OCI-LY3 (cell line): ENCODE measurements at regions not wholly inside any gene's neighbourhood (a gene's known extent, or its start where the extent isn't known, plus 50 kb on each side); places are given as distances from the start of the nearest gene placed in this dataset.

Experiments
- H2AFZ ChIP-seq: fragments of 200-600, 300-600 bp; shearing (Covaris generic); 2 replicates; pipeline ENCODE4 v1.6.0; 2014; ENCODE audit warnings: antibody characterized with exemption, low read depth, low read length
- H3K27ac ChIP-seq: fragments of 200-600, 300-600 bp; sonication (generic); 2 replicates; pipeline ENCODE4 v1.5.1; 2014; ENCODE audit warnings: mild to moderate bottlenecking, low read length, moderate library complexity, mixed read lengths
- H3K27me3 ChIP-seq: fragments of 200-600, 300-600 bp; sonication (generic); 2 replicates; pipeline ENCODE4 v1.6.1; 2014; ENCODE audit warnings: low read depth, low read length, mixed read lengths
- H3K36me3 ChIP-seq: fragments of 200-600, 300-600 bp; sonication (generic); replicated peaks from 2 replicates; pipeline ENCODE3; 2014; ENCODE audit warnings: low read depth, low read length, mixed read lengths
- H3K4me1 ChIP-seq: fragments of 300-600, 200-600 bp; sonication (generic); 2 replicates; pipeline ENCODE4 v1.6.1; 2014; ENCODE audit warnings: low read length, mixed read lengths
- H3K4me2 ChIP-seq: fragments of 200-600, 300-600 bp; sonication (generic); 2 replicates; pipeline ENCODE4 v1.6.1; 2014; ENCODE audit warnings: low read length, mixed read lengths
- H3K4me3 ChIP-seq: fragments of 300-600, 200-600 bp; sonication (generic); 2 replicates; pipeline ENCODE4 v1.5.1; 2014; ENCODE audit warnings: antibody characterized with exemption, mild to moderate bottlenecking, low read length, moderate library complexity
- H3K79me2 ChIP-seq: fragments of 300-600, 200-600 bp; shearing (Covaris generic); 2 replicates; pipeline ENCODE4 v1.6.1; 2014; ENCODE audit warnings: mild to moderate bottlenecking, low read length, mixed read lengths
- H3K9ac ChIP-seq: fragments of 300-600, 200-600 bp; shearing (Covaris generic); 2 replicates; pipeline ENCODE4 v1.6.0; 2014; ENCODE audit warnings: mild to moderate bottlenecking, low read length, moderate library complexity
- H3K9me3 ChIP-seq: fragments of 200-600, 300-600 bp; shearing (Covaris generic); 2 replicates; pipeline ENCODE4 v1.6.1; 2014; ENCODE audit warnings: low read length, mixed read lengths; ENCODE audit not compliant: insufficient read depth
- H4K20me1 ChIP-seq: fragments of 200-600, 300-600 bp; sonication (generic); 2 replicates; pipeline ENCODE4 v1.6.1; 2016; ENCODE audit warnings: low read length, mixed read lengths; ENCODE audit not compliant: insufficient read depth
- CTCF ChIP-seq: fragments of 200-600, 300-600 bp; sonication (generic); IDR thresholded peaks from 2 replicates; pipeline ENCODE4 v1.5.1; 2014; ENCODE audit warnings: antibody characterized with exemption, low read length, low read depth
- EZH2phosphoT487 ChIP-seq: fragments of 200-600 bp; shearing (Covaris generic); IDR thresholded peaks from 2 replicates; pipeline ENCODE4 v1.6.1; 2018; ENCODE audit warnings: antibody characterized with exemption, mixed run types, low read depth

GRCh38 chr5:51974834-51975233 is 591.6 kb downstream of the ISL1 start:
- H2AFZ ChIP-seq: no peak overlapping the region
- H3K9ac ChIP-seq: no peak overlapping the region
- H3K27ac ChIP-seq: no peak overlapping the region
- no peaks in the 10 kb centered on the region for H3K79me2 ChIP-seq
- no peaks in the 10 kb centered on the region for H3K4me1 ChIP-seq
- H3K4me2 ChIP-seq: no peak overlapping the region
- no peaks in the 10 kb centered on the region for H3K36me3 ChIP-seq
- no peaks in the 10 kb centered on the region for H3K27me3 ChIP-seq
- no peaks in the 10 kb centered on the region for H3K9me3 ChIP-seq
- no peak overlapping the region for H3K4me3 ChIP-seq
- no peak for TF ChIP-seq EZH2phosphoT487
- no peak for TF ChIP-seq CTCF
- no peaks in the 10 kb centered on the region for H4K20me1 ChIP-seq

- Histone ChIP-seq H2AFZ (no peak overlapping the region), H3K79me2 (no peaks in the 10 kb centered on the region), H3K9me3 (no peaks in the 10 kb centered on the region), H4K20me1 (no peaks in the 10 kb centered on the region), H3K4me3 (no peak overlapping the region), H3K4me1 (no peaks in the 10 kb centered on the region), H3K27me3 (no peaks in the 10 kb centered on the region), H3K36me3 (no peaks in the 10 kb centered on the region), H3K9ac (no peak overlapping the region), H3K4me2 (no peak overlapping the region), H3K27ac (no peak overlapping the region)
- TF ChIP-seq EZH2phosphoT487 (no peak), CTCF (no peak)
Measured at GRCh38 chr5:51977014-51977413, 593.8 kb downstream of the ISL1 start.

DNA sequence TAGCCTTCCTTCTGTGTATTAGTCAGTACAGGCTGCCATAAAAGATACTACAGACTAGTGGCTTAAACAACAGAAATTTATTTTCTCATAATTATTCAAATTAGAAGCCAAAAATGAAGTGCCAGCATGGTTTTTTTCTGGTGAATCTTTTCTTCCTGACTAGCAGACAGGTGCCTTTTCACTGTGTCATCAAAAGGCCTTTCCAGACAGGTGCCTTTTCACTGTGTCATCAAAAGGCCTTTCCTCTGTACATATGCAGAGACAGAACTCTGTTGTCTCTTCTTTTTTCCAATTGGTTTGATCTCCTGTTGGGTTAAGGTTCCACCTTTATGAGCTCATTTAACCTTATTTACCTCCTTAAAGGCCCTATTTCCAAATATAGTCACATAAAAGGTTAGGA is 599.9 kb downstream of the ISL1 start:
- no peaks in the 10 kb centered on the region for H4K20me1 ChIP-seq
- H3K4me3 ChIP-seq: no peak overlapping the region
- no peak overlapping the region for H2AFZ ChIP-seq
- no peaks in the 10 kb centered on the region for H3K27me3 ChIP-seq
- no peaks in the 10 kb centered on the region for H3K36me3 ChIP-seq
- no peak overlapping the region for H3K9ac ChIP-seq
- TF ChIP-seq CTCF (no peak), EZH2phosphoT487 (no peak)
- no peak overlapping the region for H3K27ac ChIP-seq
- no peaks in the 10 kb centered on the region for H3K79me2 ChIP-seq
- H3K9me3 ChIP-seq: no peaks in the 10 kb centered on the region
- no peaks in the 10 kb centered on the region for H3K4me1 ChIP-seq
- H3K4me2 ChIP-seq: no peak overlapping the region

DNA sequence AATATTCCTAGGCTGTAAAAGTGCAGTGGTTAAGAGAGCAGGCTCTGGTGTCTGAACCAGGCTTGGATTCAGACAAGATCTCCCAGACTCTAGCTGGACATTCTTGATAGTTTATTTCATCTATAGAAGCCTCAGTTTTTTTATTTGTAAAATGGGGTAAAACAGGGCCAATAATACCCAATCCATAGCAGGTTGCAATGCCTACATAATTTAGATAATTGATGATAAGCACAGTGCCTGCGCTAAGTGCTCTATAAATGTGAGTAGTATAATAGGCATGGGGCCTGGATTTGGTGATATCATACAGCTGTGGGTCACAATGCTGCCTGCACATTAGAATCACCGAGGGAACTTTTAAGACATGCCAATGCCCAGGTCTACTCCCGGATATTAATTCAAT is 603.5 kb downstream of the ISL1 start:
- no peaks in the 10 kb centered on the region for H3K27me3 ChIP-seq
- H3K9me3 ChIP-seq: no peaks in the 10 kb centered on the region
- no peak overlapping the region for H3K4me3 ChIP-seq
- H3K36me3 ChIP-seq: no peaks in the 10 kb centered on the region
- no peak overlapping the region for H3K9ac ChIP-seq
- TF ChIP-seq CTCF (no peak), EZH2phosphoT487 (no peak)
- no peaks in the 10 kb centered on the region for H3K4me1 ChIP-seq
- no peak overlapping the region for H2AFZ ChIP-seq
- no peak overlapping the region for H3K4me2 ChIP-seq
- no peaks in the 10 kb centered on the region for H4K20me1 ChIP-seq
- H3K79me2 ChIP-seq: no peaks in the 10 kb centered on the region
- H3K27ac ChIP-seq: no peak overlapping the region
